ENCODE measurements at regions not wholly inside any gene's neighbourhood (a gene's known extent, or its start where the extent isn't known, plus 50 kb on each side); places are given as distances from the start of the nearest gene placed in this dataset.

DNA sequence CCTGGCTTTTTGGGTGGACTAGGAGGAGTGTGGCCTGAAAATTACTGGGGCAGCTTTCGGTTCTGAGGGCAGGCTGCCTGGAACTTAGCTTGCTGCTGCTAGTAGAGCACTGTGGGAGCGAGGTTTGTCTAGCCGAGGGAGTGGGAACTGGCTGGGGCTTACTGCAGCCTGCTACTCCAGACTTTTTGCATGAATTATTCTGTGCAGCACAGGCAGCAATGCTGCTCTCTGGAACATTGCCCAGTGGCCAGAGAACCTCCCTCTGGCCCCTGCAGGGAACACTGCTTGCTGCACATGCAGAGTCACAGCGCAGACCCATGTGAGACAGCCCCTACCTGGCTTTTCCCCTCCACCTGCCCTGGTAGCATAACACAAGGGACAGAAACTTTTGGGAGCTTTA, 263.9 kb upstream of the SLITRK2 start:
- Histone ChIP-seq H2AFZ (ENCODE audit: insufficient read depth, low read depth, low read length, poor library complexity, severe bottlenecking) (no peak overlapping the region), H3K4me3 (ENCODE audit: control extremely low read depth in 1 of 5, extremely low read depth in 1 of 5, insufficient read depth in 1 of 5, low read depth in 2 of 5, low read length in 4 of 5) (no peak overlapping the region), H3K4me1 (ENCODE audit: control insufficient read depth in 2 of 2, insufficient read depth in 2 of 2, low read length in 2 of 2) (no peaks in the 10 kb centered on the region), H3K27ac (ENCODE audit: low read length in 2 of 2) (no peak overlapping the region), H4K20me1 (ENCODE audit: control insufficient read depth, insufficient read depth, low read length, poor library complexity, severe bottlenecking) (no peaks in the 10 kb centered on the region), H3K9me3 (ENCODE audit: control extremely low read depth in 1 of 3, control insufficient read depth in 2 of 3, insufficient read depth in 1 of 3, low read length in 2 of 3) (peaks cover 0 to 4% (median 0%) of the 10 kb centered on the region in 3 donors), H3K4me2 (replicated peaks; ENCODE audit: low read depth, low read length, poor library complexity, severe bottlenecking) (no peak overlapping the region), H3K79me2 (ENCODE audit: control insufficient read depth, insufficient read depth, low read length) (no peaks in the 10 kb centered on the region), H3K27me3 (replicated peaks in 1 of 4; ENCODE audit: control extremely low read depth in 1 of 4, control insufficient read depth in 3 of 4, insufficient read depth in 4 of 4, low read length in 3 of 4) (no peaks in the 10 kb centered on the region), H3K9ac (ENCODE audit: low read length) (no peak overlapping the region), H3K36me3 (replicated peaks in 1 of 2; ENCODE audit: control extremely low read depth in 1 of 2, control insufficient read depth in 1 of 2, extremely low read depth in 1 of 2, insufficient read depth in 2 of 2, low read length in 1 of 2) (no peaks in the 10 kb centered on the region)
- Mint-ChIP-seq H3K4me1 (no peaks in the 10 kb centered on the region), H3K4me3 (no peak overlapping the region), H3K27me3 (no peaks in the 10 kb centered on the region), H3K9me3 (ENCODE audit: insufficient read depth) (no peaks in the 10 kb centered on the region), H3K27ac (no peak overlapping the region)
- DNase-seq (no peak), ATAC-seq (ENCODE audit: low read depth) (no peak)
- ChIA-PET CTCF (no interaction called here), POLR2A (no interaction called here)
- intact Hi-C loops (cut with micrococcal nuclease): no loop called here
- TF ChIP-seq, protein P1, sequence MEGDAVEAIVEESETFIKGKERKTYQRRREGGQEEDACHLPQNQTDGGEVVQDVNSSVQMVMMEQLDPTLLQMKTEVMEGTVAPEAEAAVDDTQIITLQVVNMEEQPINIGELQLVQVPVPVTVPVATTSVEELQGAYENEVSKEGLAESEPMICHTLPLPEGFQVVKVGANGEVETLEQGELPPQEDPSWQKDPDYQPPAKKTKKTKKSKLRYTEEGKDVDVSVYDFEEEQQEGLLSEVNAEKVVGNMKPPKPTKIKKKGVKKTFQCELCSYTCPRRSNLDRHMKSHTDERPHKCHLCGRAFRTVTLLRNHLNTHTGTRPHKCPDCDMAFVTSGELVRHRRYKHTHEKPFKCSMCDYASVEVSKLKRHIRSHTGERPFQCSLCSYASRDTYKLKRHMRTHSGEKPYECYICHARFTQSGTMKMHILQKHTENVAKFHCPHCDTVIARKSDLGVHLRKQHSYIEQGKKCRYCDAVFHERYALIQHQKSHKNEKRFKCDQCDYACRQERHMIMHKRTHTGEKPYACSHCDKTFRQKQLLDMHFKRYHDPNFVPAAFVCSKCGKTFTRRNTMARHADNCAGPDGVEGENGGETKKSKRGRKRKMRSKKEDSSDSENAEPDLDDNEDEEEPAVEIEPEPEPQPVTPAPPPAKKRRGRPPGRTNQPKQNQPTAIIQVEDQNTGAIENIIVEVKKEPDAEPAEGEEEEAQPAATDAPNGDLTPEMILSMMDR (IDR thresholded peaks at IDR 0.05): no peak
- TF ChIP-seq EZH2 (IDR thresholded peaks at IDR 0.05; ENCODE audit: borderline replicate concordance, insufficient read depth, low read depth, low read length, poor library complexity, severe bottlenecking): no peak
- 100% methylated on average over 3 of the region's 4 CpGs for WGBS (ENCODE audit: insufficient coverage)

DNA sequence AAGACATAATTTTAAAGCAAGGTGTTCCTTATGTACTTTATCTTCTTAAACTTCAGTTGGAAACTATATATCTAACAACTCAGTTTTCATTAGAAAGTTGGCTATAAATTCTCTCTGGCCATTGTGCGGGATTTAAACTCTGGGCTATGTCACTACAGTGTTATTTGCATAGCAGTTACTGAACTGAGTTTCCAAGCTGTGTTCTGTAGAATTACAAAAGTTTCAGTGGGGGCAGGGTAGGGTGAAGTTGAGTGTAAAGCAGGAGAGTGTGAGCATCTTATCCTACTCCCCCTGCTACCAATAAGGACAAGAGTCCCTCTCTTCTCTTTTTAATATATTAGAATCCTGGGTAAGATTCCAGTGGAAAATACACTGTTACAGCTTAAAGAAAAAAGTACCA, 254.5 kb upstream of the SLITRK2 start:
- no peaks in the 10 kb centered on the region for H3K4me1 ChIP-seq (ENCODE audit: control insufficient read depth in 2 of 2, insufficient read depth in 2 of 2, low read length in 2 of 2)
- POLR2A ChIA-PET: no interaction called here
- no peak for DNase-seq
- H3K4me3 ChIP-seq (ENCODE audit: control extremely low read depth in 1 of 5, extremely low read depth in 1 of 5, insufficient read depth in 1 of 5, low read depth in 2 of 5, low read length in 4 of 5): no peak overlapping the region
- H3K27ac Mint-ChIP-seq: no peak overlapping the region
- intact Hi-C loops (cut with micrococcal nuclease): no loop called here
- no peaks in the 10 kb centered on the region for H3K36me3 ChIP-seq (replicated peaks in 1 of 2; ENCODE audit: control extremely low read depth in 1 of 2, control insufficient read depth in 1 of 2, extremely low read depth in 1 of 2, insufficient read depth in 2 of 2, low read length in 1 of 2)
- no peak overlapping the region for H2AFZ ChIP-seq (ENCODE audit: insufficient read depth, low read depth, low read length, poor library complexity, severe bottlenecking)
- ATAC-seq (ENCODE audit: low read depth): no peak
- H3K27ac ChIP-seq (ENCODE audit: low read length in 2 of 2): no peak overlapping the region
- peaks cover under 1% of the 10 kb centered on the region for H3K9me3 Mint-ChIP-seq (ENCODE audit: insufficient read depth)
- no peak overlapping the region for H3K9ac ChIP-seq (ENCODE audit: low read length)
- WGBS (ENCODE audit: insufficient coverage): no CpG with 5 or more reads among the region's 1 CpG
- H3K79me2 ChIP-seq (ENCODE audit: control insufficient read depth, insufficient read depth, low read length): no peaks in the 10 kb centered on the region
- no peak overlapping the region for H3K4me2 ChIP-seq (replicated peaks; ENCODE audit: low read depth, low read length, poor library complexity, severe bottlenecking)
- H3K27me3 ChIP-seq (replicated peaks in 1 of 4; ENCODE audit: control extremely low read depth in 1 of 4, control insufficient read depth in 3 of 4, insufficient read depth in 4 of 4, low read length in 3 of 4): no peaks in the 10 kb centered on the region
- H4K20me1 ChIP-seq (ENCODE audit: control insufficient read depth, insufficient read depth, low read length, poor library complexity, severe bottlenecking): no peaks in the 10 kb centered on the region
- H3K4me1 Mint-ChIP-seq: no peaks in the 10 kb centered on the region
- CTCF ChIA-PET: no interaction called here
- TF ChIP-seq, protein P1 (IDR thresholded peaks at IDR 0.05): no peak
- no peak for TF ChIP-seq EZH2 (IDR thresholded peaks at IDR 0.05; ENCODE audit: borderline replicate concordance, insufficient read depth, low read depth, low read length, poor library complexity, severe bottlenecking)
- H3K4me3 Mint-ChIP-seq: no peak overlapping the region
- no peaks in the 10 kb centered on the region for H3K27me3 Mint-ChIP-seq
- no peaks in the 10 kb centered on the region for H3K9me3 ChIP-seq (ENCODE audit: control extremely low read depth in 1 of 3, control insufficient read depth in 2 of 3, insufficient read depth in 1 of 3, low read length in 2 of 3)

Data from B cell (primary cell).